ENCODE measurements at regions not wholly inside any gene's neighbourhood (a gene's known extent, or its start where the extent isn't known, plus 50 kb on each side); places are given as distances from the start of the nearest gene placed in this dataset.

DNA sequence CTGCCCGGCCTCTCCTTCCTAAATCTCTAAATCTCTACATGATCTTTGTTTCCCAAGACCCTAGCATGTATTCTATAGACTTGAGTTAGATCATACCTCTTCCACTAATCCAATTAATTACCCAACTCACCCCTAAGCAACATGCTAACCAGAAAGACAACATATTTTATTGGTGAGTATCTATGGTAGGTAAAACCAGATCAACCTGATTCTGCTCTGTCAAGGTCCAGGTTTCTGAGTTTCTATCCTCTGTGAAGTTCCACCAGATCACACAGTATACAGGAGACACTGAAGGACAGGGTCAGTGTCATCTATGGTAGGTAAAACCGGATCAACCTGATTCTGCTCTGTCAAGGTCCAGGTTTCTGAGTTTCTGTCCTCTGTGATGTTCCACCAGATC, 363.2 kb upstream of the MARCKS start:
- no peak for DNase-seq
- TF ChIP-seq GATA1 (IDR thresholded peaks at IDR 0.05; ENCODE audit: low read depth, low read length) (no peak), POLR2A (IDR thresholded peaks at IDR 0.05; ENCODE audit: low read length) (no peak)

DNA sequence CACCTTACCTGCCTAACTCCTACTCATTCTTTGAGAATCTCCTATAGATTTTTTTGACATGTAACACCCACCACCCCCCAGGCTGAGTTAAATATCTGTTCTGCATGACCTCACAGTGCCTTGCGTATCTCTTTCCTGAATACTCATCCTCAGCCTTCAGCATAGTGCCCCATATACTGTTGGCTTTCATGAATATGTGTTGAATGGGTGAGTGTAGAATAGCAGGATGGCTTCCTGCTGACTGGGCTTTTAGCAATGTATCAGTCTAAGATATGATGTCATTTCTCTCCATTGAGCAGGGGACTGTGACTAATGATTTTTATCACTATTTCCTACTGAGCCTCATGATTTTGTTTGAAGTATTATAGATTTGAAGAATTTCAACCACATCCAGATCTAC, 361.6 kb upstream of the MARCKS start:
- TF ChIP-seq POLR2A (IDR thresholded peaks at IDR 0.05; ENCODE audit: low read length): no peak
- TF ChIP-seq GATA1 (IDR thresholded peaks at IDR 0.05; ENCODE audit: low read depth, low read length): no peak
- no peak for DNase-seq

DNA sequence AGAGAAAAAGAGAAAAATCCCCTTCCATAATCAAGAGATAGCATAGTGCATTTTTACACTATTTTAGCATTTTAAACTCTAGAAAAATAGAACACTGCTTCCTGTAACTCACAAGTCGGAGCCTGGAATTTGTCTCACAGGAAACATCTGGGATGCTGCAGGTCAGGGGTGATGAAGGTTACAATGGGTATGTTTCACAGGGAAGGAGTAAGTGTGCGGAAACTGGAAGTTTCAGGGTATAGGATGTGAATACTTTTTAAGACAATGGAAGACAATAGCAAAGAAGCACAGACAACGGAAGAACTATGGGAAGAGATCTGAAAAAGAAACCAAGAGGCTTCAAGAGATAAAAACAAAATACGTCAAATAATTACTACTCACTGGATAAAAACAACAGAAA, 361.0 kb upstream of the MARCKS start:
- no peak for TF ChIP-seq GATA1 (IDR thresholded peaks at IDR 0.05; ENCODE audit: low read depth, low read length)
- TF ChIP-seq POLR2A (IDR thresholded peaks at IDR 0.05; ENCODE audit: low read length): no peak
- no peak for DNase-seq

DNA sequence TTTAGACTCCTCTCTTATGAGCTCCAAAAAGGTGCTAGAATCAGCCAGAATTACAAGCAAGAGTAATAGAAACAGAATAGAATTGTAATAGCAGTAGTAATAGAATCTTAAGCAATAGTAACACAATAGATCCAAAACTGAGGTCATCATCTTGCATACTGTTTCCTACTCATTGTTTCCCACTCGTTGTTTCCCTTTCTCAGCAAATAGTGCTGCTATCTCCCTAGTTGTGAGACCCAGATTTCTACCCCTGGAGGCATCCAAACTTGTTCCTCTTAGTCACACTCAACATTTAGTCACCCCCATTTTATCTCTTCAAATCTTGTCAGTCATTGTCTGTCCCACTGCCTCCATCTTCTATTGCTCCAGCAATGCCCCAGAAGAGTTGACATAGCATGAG, 356.9 kb upstream of the MARCKS start:
- TF ChIP-seq POLR2A (IDR thresholded peaks at IDR 0.05; ENCODE audit: low read length): no peak
- no peak for TF ChIP-seq GATA1 (IDR thresholded peaks at IDR 0.05; ENCODE audit: low read depth, low read length)
- DNase-seq: no peak

DNA sequence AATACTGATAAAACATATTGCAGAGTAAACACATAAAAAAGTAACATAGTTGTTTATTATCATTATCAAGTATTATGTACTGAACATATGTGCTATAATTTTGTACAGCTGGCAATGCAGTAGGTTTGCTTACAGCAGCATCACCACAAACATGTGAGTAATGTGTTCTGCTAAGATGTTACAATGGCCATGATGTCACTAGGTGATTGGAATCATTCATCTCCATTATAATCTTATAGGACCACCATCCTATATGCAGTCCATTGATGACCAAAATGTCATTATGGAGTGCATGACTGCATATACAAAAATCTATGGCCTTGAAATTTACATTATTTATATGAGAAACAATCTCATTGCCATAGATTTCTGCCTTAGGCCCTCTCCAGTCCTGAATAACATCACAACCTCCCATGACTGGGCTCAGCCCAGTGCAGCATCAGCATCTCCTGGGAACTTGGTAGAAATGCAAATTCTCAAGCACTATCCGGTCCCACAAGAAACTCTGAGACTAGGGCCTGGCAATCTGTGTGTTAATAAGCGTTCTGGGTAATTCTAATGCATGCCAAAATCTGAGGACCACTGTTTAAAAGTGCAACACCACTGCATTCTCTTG, 352.0 kb upstream of the MARCKS start:
- no peak for DNase-seq
- TF ChIP-seq POLR2A (IDR thresholded peaks at IDR 0.05; ENCODE audit: low read length): no peak
- TF ChIP-seq GATA1 (IDR thresholded peaks at IDR 0.05; ENCODE audit: low read depth, low read length): no peak

DNA sequence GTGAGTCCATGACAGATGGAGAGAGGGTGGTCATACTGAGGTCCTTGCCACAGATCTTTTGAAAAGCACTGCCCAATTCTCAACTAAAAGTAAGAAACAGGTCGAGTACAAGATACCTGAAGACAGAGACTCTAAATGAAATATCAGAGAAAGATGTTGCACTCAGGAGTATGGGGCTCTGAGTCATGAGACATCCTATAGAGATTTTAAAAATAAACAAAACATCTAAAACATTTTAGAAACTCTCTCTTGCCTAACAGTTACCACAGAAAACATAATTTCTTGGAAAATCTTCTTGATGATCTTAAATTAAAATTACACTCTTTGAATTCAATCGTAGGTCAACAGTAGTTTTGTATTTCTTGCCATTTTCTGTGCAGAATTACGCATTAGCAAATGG, 348.9 kb upstream of the MARCKS start:
- TF ChIP-seq POLR2A (IDR thresholded peaks at IDR 0.05; ENCODE audit: low read length) (no peak), GATA1 (IDR thresholded peaks at IDR 0.05; ENCODE audit: low read depth, low read length) (no peak)
- DNase-seq: no peak

DNA sequence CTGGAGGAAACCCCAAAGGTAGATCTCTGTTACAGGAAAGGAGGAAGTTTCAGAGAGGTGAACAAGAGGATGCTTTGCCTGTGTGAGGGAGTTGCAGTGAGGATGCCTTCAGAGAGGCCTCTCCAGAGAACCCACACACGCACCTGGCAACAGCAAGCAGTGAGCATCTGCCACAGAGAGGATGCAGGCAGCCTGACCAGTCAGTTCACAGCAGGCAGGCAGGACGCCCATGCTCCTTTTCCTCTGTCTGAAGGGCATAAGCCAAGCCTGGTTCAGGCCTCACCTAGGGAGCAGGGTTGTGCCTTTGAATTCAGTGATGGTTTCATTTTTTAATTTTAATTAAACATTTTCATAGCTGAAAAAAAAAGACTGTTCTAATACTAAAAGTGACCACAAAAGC, 346.0 kb upstream of the MARCKS start:
- TF ChIP-seq POLR2A (IDR thresholded peaks at IDR 0.05; ENCODE audit: low read length) (no peak), GATA1 (IDR thresholded peaks at IDR 0.05; ENCODE audit: low read depth, low read length) (no peak)

DNA sequence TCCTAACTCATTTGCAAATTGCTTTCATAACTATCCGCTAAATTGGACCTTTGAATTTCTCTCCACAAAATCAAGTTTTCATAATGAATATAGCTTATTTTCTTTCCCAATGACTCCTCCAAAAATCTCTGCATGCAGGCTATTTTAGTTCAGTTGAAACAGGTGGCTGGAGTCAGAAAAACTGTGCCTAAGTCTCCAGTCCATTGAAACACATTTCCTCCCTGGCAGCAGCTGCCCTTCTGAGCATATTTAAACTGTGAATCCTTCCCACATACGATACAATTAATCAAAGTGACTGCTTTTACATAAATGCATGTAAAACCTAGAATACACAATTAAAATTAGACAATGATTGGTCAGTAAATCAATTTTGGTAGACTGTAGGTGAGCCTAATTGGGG, 344.6 kb upstream of the MARCKS start:
- TF ChIP-seq POLR2A (IDR thresholded peaks at IDR 0.05; ENCODE audit: low read length) (no peak), GATA1 (IDR thresholded peaks at IDR 0.05; ENCODE audit: low read depth, low read length) (no peak)

More for the DNA sequence above, 346.0 kb upstream of the MARCKS start:
- no peak for DNase-seq

DNA sequence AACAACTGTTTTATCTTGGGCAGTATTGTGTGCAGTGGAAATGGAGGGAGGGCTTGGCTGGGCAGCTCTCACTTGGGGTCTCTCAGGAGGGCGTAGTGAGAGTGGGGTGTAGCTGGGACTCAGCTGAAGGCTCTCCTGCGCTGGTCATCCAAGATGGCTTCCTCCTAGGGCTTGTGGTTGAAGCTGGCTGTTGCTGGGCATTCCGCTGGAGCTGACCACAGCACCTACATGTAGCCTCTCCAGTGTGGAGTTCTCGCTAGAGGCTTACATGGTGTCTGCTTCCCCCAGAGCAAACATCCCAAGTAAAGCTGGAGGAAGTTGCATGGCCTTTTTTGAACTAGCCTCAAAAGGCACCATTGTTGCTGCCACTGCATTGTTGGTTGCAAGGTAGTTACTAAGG, 344.1 kb upstream of the MARCKS start:
- no peak for DNase-seq
- TF ChIP-seq POLR2A (IDR thresholded peaks at IDR 0.05; ENCODE audit: low read length): no peak
- no peak for TF ChIP-seq GATA1 (IDR thresholded peaks at IDR 0.05; ENCODE audit: low read depth, low read length)

More for the DNA sequence above, 344.6 kb upstream of the MARCKS start:
- no peak for DNase-seq

DNA sequence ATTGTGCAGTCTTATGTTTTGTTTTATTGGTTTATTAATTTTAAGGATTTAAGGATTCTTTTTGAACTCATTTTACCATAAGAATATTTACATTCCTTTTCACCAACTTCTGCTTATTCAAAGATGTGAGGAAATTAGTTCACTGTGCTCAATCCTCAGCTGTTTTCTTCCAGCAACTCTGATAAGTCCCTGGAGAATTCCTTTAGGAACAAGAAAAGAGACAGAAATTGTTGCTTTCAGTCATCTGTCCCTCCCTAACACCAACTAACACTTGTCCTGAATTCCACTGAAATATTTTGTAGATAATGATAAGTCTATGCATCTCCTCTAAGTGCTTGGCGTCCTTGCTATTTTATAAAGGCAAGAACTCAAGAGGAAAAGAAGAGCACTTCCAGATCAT, 334.8 kb upstream of the MARCKS start:
- TF ChIP-seq GATA1 (IDR thresholded peaks at IDR 0.05; ENCODE audit: low read depth, low read length): no peak
- no peak for TF ChIP-seq POLR2A (IDR thresholded peaks at IDR 0.05; ENCODE audit: low read length)
- DNase-seq: no peak

DNA sequence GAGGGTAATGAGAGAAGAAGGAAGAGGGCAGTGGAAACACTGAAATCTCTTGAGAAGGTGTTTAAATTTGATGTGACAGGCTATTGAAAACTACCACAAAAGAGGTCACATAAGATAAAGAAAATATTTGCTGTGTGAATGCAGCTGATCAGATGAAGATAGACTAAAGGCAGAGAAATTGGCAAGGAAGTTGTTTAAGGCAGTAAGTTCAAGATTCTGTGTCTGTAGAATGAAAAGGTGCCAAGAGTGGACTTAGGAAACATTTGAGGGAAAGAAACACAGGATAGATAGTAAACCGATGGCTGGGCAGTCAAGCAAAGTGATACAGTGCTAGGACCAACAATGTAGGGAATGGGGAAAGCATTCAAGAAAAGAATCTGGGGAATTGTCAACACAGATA, 332.3 kb upstream of the MARCKS start:
- TF ChIP-seq POLR2A (IDR thresholded peaks at IDR 0.05; ENCODE audit: low read length) (no peak), GATA1 (IDR thresholded peaks at IDR 0.05; ENCODE audit: low read depth, low read length) (no peak)
- peak in 1 of 2 experiments; percentile 65 for DNase-seq

DNA sequence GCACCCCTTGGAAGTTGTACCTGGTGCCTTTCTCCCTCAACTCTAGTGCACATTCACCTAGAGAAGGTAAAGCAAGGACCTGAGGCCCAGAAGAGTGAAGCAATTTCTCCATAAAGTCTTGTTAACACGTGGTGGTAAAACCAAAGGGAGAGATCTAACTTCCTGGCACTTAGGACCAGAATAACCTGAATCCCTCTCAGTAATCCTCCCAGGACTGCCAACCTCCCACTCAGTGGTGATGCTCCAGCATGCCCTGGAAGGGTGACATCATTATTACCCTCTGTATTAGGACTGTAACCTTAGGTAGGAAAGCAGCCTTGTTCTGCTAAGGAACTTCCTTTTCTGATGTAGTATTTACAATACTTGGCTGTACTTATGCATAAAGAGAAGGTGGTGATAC, 330.6 kb upstream of the MARCKS start:
- TF ChIP-seq POLR2A (IDR thresholded peaks at IDR 0.05; ENCODE audit: low read length) (no peak), GATA1 (IDR thresholded peaks at IDR 0.05; ENCODE audit: low read depth, low read length) (no peak)
- no peak for DNase-seq

DNA sequence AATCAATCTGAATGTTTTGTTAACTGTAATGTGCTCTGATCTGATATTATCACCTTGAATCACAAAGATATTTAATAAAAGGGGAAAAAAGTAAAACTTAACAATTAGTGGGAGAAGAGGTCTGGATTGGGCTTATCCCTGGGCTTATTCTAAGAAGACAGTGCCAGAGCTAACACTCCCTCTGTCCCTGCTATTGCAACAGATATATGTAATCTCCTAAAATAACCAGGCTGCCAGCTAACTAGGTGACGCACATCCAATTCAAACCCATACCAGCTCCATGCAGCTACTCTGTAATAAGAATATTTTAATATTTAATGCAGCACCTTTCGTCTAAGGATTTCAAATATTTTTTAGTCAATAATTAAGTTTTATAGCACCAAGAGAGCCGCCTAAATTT, 330.1 kb upstream of the MARCKS start:
- no peak for DNase-seq
- no peak for TF ChIP-seq GATA1 (IDR thresholded peaks at IDR 0.05; ENCODE audit: low read depth, low read length)
- no peak for TF ChIP-seq POLR2A (IDR thresholded peaks at IDR 0.05; ENCODE audit: low read length)

DNA sequence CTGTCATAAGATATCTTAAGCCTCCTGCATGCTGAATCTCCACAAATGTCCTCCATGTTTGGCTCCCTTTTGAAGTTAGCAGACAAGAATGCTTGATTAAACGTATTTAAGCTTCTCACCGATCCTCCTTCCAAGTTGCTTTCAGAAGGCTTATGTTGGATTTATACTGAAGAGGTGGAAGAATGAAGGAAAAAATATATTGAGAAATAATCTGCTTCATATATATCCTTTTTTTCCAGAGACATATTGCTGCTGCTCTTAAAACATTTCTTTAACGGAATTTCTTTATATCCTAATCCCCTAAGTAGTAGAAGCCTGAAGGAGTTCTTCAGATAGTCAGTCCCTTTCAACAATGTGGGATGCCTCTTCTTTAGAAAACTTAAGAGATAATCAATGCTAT, 329.0 kb upstream of the MARCKS start:
- no peak for DNase-seq
- no peak for TF ChIP-seq POLR2A (IDR thresholded peaks at IDR 0.05; ENCODE audit: low read length)
- no peak for TF ChIP-seq GATA1 (IDR thresholded peaks at IDR 0.05; ENCODE audit: low read depth, low read length)

DNA sequence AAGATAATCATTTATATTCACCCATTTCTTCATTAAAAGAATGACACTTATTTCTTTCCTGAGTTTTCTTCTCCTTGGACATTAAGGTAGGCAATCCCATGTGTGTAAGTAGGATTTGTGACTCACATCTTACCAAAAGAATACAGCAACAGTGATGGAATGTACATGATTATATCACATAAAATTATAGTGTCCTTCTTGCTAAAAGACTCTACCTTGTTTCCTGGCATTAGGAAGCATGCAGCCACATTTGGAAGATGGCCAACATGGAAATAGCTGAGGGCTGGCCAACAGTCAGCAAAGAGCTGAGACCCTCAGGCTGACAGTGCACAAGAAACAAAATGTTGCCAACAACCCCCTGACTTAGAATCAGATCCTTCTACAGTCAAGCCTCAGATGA, 327.9 kb upstream of the MARCKS start:
- DNase-seq: no peak
- no peak for TF ChIP-seq POLR2A (IDR thresholded peaks at IDR 0.05; ENCODE audit: low read length)
- TF ChIP-seq GATA1 (IDR thresholded peaks at IDR 0.05; ENCODE audit: low read depth, low read length): no peak

DNA sequence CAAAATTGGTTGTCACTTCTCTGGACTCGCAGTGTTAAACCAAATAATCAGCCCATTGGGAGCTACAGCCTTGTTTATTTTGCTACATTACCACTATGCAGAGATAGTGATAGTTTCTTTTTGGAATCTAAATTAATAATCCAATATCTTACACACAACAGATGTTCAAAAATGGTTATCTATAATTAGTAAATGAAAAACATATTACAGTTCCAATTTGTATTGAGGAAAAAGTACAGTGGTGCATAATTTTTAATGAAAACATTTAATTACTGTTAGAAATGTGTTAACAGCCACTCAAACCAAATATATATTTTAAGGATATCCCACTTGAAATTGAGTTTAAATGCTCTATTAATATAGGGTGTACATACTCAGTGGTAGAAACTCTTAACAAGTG, 327.3 kb upstream of the MARCKS start:
- DNase-seq: no peak
- TF ChIP-seq GATA1 (IDR thresholded peaks at IDR 0.05; ENCODE audit: low read depth, low read length) (no peak), POLR2A (IDR thresholded peaks at IDR 0.05; ENCODE audit: low read length) (no peak)
